ENCODE measurements at regions not wholly inside any gene's neighbourhood (a gene's known extent, or its start where the extent isn't known, plus 50 kb on each side); places are given as distances from the start of the nearest gene placed in this dataset.

GRCh38 chr3:20914310-20914709 lies 728.3 kb upstream of the SGO1 start:
- no peak for DNase-seq (ENCODE audit: low read depth in 2 of 2)

- DNase-seq (ENCODE audit: low read depth in 2 of 2) = no peak
Observed at GRCh38 chr3:20912406-20912805, 726.4 kb upstream of the SGO1 start.

DNA sequence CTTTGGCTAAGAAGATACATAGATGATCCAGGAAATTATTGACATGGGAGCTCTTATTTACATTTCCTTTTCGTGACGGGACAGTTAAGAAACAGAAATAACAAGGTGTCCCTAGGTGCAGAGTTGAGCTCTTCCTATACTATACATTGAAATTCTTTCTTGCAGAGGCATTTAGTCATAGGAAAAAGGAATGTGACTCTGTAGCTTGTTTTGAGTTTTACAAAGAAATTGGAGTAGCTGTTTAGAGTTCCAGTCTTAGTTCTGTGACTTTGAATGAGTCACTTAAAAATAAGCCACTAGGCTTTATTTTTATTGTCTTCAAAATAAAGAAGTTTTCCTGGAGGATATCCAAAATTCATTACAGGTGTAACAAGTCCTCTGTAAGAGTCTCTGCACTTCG lies 723.5 kb upstream of the SGO1 start:
- DNase-seq (ENCODE audit: low read depth in 2 of 2) = no peak

- DNase-seq (ENCODE audit: low read depth in 2 of 2) = no peak
Observed at GRCh38 chr3:20905210-20905805, 719.3 kb upstream of the SGO1 start.

DNA sequence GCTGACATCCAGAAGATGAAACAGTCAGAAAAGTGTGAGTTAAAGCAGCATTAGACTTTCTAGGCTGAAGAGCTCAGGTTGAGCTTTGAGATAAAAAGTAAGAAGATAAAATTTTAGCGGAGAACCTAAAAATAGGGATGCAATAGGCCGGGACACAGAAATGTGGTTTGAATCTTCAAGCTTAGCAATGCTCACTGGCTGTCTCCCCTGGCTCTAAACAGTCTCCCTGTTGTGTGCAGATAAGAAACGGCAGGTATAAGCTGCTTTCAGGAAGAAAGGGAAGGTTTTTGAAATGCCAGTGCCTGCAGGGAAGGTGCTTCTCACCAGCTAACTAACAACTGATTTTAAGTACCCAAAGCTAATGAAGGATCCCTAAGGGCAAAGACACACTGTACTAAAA lies 718.7 kb upstream of the SGO1 start:
- no peak for DNase-seq (ENCODE audit: low read depth in 2 of 2)

- no peak for DNase-seq (ENCODE audit: low read depth in 2 of 2)
Observed at GRCh38 chr3:20898962-20899361, 713.0 kb upstream of the SGO1 start.

DNA sequence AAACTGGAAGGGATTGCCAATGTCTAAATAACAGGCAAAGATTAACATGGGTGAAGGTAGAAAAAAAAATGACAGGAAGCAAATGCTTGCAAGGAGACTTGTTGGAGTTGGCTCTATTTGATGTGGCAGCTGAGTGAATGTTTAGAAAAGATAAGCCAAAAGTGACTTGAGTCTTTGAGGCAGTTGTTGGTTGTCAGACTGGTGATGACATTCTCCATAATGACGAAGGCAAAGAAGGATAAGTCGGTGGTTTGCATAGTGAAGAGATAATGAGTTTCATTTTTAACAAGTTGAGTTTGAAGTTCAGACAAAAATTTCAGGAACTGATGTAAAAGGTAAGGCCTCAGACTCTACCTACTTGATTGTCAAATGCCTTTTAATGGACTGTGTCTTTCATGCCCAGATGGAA lies 704.1 kb upstream of the SGO1 start:
- DNase-seq (ENCODE audit: low read depth in 2 of 2) = no peak

DNA sequence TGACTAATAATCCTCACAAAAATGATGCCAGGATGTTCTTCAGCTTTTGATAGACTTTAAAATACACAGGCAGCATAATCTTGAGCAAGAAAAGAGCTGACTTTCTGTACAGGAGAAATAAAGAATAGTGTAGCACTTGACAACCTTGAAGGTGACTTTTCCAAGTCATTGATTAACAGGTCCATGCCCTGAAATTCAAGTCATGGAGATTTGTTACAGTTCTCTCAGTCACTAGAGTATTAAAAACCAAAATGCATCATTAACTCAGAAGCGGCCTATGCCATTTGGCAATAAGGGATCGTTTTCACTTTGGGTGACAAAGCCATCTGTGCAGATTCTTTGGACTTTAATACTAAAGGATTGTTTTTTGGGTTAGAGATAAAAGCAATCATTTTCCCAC lies 692.7 kb upstream of the SGO1 start:
- no peak for DNase-seq (ENCODE audit: low read depth in 2 of 2)

GRCh38 chr3:20873235-20873634 lies 687.2 kb upstream of the SGO1 start:
- DNase-seq (ENCODE audit: low read depth in 2 of 2) = no peak

DNA sequence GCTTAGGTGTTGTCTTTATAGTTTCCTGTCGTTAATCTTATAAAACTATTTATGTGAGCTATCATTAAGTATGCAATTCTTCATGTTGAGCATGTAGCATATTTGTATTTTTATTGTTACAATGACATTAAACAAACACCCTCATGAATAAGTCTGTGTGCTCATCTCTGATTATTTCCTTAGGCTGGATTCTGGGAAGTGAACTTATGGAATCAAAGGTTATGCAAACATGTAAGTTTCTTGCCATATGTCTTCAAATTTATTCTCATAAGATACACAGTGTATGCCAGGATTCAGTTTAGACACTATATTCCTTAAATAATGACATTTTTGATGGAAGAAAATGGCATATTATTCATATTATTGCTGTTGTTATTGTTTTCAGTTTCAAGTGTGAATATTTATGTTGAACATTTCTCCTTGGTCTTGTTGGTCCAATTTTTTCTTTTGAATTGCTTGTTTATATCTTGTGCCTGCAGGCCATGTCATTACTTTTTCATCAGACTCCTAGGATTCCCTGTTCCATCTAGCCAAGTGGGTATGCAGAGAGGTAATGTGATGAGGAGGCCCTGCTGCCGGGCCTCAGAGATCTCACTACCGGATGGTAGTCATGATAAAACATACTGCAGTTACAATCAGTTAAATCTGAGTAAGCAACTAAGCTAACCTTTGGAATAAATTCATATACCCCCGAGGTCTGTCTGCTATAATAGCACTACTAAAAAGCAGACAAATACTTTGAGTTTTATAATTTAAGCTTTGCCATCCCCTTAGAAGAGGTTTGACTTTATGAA lies 684.3 kb upstream of the SGO1 start:
- DNase-seq (ENCODE audit: low read depth in 2 of 2) = no peak

DNA sequence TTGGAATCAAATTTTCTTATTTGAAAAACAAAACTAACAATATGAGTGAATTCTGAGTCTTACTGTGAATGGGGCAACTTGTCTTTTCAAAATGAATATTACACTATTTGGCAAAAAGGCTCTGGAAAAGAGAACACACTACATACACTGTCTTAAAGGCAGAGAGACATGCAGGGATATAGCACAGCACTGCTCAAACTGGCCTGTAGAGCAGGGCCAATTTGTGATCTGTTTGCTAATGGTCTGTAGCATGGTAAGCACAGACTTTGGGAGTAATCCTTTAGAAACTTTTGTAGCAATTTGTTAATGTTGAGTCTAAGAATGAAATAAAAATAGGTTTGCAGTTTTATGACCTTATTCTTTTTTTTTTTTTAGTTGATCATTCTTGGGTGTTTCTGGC lies 679.8 kb upstream of the SGO1 start:
- no peak for DNase-seq (ENCODE audit: low read depth in 2 of 2)

DNA sequence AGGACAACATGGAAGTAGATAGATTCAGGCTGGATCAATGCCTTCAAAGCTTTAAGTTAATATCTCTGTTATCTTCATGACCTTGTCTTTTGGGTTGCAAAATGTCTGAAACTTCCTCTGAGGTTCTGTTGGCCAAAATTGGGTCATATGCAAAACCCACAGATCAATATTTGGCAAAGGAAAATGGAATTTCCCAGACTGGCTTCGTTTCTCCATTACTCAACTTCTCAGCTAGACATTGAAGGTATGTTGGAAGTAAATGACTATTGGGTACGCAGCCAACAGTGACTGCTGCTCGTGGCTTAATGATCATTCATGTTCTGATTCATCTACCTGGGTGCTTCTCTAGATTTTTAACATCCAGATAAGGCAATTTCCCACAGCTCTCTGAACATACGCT lies 675.4 kb upstream of the SGO1 start:
- DNase-seq (ENCODE audit: low read depth in 2 of 2) = no peak

- no peak for DNase-seq (ENCODE audit: low read depth in 2 of 2)
Observed at GRCh38 chr3:20857636-20858035, 671.6 kb upstream of the SGO1 start.

DNA sequence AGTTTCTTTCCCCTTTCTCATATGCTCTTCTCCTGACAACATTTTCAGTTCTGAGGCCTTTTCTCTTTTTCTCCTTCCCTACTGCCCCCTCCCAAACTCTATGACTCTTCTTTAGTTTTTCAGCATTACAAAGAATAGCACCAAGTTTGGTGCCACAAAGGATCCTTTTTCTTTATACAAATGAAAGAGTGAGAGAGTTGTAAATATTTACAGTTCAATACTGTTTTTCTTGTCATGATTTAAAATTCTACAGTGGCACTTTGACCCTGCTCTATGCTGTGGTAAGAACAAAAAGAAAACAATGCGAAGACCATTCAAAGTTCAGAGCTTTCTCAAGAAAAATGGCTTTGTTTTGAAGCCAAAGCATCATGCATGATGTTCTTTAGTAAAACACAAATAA lies 667.9 kb upstream of the SGO1 start:
- DNase-seq (ENCODE audit: low read depth in 2 of 2) = no peak

DNA sequence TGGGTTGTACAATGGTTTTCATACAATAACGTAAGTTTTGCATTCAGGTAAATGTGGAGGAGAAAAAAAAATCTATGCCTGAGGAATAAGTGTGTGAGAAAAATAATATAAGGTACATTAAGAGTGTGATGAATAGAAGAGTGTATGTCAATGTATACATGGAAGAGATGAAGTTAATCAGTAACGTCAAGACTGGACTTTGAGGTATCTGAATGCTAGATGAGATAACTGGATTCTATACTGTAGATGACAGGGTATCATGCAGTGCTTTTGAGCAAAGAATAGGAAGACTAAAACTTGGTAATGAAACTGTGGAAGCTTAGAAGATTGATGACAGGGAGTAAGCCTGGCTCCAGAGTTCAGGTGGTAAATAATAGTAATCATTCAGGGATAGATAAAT lies 666.7 kb upstream of the SGO1 start:
- DNase-seq (ENCODE audit: low read depth in 2 of 2) = no peak

GRCh38 chr3:20849975-20850374 lies 664.0 kb upstream of the SGO1 start:
- DNase-seq (ENCODE audit: low read depth in 2 of 2) = no peak

DNA sequence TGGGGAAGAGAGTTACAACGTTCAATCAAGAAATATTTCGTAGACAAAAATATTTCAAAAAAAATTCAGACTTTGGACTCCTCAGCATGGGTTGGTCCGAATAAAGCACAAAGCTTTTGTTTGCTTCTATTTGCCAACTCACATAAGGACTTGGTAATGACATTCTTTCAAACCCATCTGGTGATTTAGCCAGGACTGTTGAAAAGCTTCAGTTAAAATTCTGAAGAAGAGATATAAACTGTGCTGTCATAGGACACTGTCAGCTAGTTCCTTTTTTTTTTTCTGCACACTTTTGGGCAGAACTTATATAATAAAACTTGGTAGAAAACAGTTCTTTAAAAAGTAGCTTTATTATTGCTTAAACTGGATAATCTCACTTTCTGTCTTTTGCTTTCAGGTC lies 660.8 kb upstream of the SGO1 start:
- DNase-seq (ENCODE audit: low read depth in 2 of 2) = no peak

- no peak for DNase-seq (ENCODE audit: low read depth in 2 of 2)
Observed at GRCh38 chr3:20846066-20846465, 660.1 kb upstream of the SGO1 start.

- DNase-seq (ENCODE audit: low read depth in 2 of 2) = no peak
Observed at GRCh38 chr3:20844851-20845250, 658.8 kb upstream of the SGO1 start.

GRCh38 chr3:20842594-20843436 lies 656.8 kb upstream of the SGO1 start:
- no peak for DNase-seq (ENCODE audit: low read depth in 2 of 2)

DNA sequence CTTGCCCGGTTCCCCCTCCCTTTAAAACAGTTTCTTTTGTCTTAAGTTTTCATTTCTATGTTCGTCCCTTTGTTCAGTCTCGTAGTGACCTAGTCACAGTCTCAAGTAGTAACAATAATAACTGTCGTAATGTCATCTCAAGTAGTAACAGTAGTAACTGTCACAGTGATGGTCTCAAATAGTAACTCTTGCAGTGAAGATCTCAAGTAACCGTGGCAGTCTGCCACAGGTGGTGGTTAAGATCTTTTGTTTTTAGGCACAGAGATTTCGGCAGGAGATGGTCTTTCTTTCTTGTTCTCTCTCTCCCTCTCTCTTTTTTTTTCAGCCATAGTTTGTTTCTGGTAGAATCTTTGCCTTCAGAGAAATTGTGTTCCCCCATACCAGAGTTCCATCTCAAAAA lies 656.0 kb upstream of the SGO1 start:
- no peak for DNase-seq (ENCODE audit: low read depth in 2 of 2)

DNA sequence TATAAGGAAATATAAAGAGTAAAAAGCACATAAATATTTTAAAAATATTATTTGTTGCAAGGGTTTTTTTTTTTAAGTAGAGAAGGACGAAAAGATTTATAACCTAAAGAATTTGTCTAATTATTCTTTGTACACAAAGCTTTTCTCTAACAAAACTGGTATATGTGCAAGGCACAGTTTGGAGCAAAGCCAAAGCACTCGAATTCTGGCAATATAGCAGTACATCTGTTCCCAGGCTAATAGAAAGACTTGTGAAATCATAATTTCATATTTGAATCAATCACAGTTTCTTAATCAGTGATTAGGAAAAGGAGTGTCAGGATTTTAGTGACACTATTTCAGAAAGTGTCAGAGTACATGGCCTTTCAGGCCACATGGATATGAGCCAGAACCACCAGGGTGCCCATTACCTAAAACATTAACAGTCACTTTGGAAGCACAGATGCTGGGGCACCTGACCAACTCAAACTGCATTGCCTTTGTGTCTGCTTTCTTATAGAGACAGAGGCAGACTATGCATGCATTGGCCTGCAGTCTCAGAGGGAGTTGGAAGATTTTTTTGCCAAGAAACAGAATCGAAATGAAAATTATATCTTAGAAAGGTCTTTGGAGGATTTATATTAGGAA lies 651.8 kb upstream of the SGO1 start:
- no peak for DNase-seq (ENCODE audit: low read depth in 2 of 2)

Data from activated CD4-positive, alpha-beta T cell treated with anti-CD3 and anti-CD28 coated beads for 24 hours (primary cell).